Left lung (tissue), 4 donors: ENCODE measurements at regions not wholly inside any gene's neighbourhood (a gene's known extent, or its start where the extent isn't known, plus 50 kb on each side); places are given as distances from the start of the nearest gene placed in this dataset.
A peak's percentile ranks its signal among the peaks of the same experiment; 100 is the strongest.

Experiments
- ATAC-seq: fragments of 200-7000 bp; cut with Tn5 transposase; one replicate; pipeline ENCODE4 v1.9.1; 2020; ENCODE audit warnings: moderate library complexity
- DNase-seq, 4 donors: peaks; one replicate each; pipeline ENCODE4 v3.0.0-alpha.2; 2013 to 2020
- H3K27ac ChIP-seq, 2 donors: fragments of 200-600 bp; sonication (generic) in 1 of 2; one replicate each; pipeline versions ENCODE4 v1.5.0 to v1.8.0; 2020 to 2021
- H3K27me3 ChIP-seq, 2 donors: fragments of 200-600 bp; sonication (generic) in 1 of 2; one replicate each; pipeline versions ENCODE4 v1.5.0 to v1.8.0; 2020 to 2021
- H3K36me3 ChIP-seq, 2 donors: fragments of 200-600 bp; sonication (generic) in 1 of 2; one replicate each; pipeline versions ENCODE4 v1.5.0 to v1.8.0; 2020 to 2021
- H3K4me1 ChIP-seq, 2 donors: fragments of 200-600 bp; one replicate each; pipeline ENCODE4 v1.8.0; 2021
- H3K4me3 ChIP-seq, 2 donors: fragments of 200-600 bp; sonication (generic) in 1 of 2; one replicate each; pipeline versions ENCODE4 v1.5.0 to v1.8.0; 2020 to 2021; ENCODE audit warnings: mild to moderate bottlenecking in 1 of 2
- H3K9me3 ChIP-seq, 2 donors: fragments of 200-600 bp; sonication (generic) in 1 of 2; one replicate each; pipeline versions ENCODE4 v1.5.0 to v1.8.0; 2020 to 2021
- CTCF ChIP-seq, 2 donors: fragments of 200-600 bp; sonication (generic) in 1 of 2; IDR thresholded peaks; one replicate each; pipeline versions ENCODE4 v1.5.0 to v1.8.0; 2021; ENCODE audit warnings: antibody characterized with exemption in 2 of 2
- intact Hi-C, 2 donors: fragments of 100-400 bp; cut with DNase I; formaldehyde crosslinking; loops; one replicate each; pipeline versions ENCODE4 v1.11.2 to v1.14.2; 2022
- donor health status: DM: no; HTN: yes; CAD: no.
- donor health status: DM: no; HTN: no; CAD: no.

- Histone ChIP-seq H3K4me3 (no peak overlapping the region), H3K36me3 (no peaks in the 10 kb centered on the region), H3K27ac (no peak overlapping the region), H3K4me1 (no peaks in the 10 kb centered on the region), H3K27me3 (no peaks in the 10 kb centered on the region), H3K9me3 (no peaks in the 10 kb centered on the region)
- intact Hi-C loops = no loop called here
- DNase-seq (no peak), ATAC-seq (no peak)
- no peak for TF ChIP-seq CTCF (IDR thresholded peaks at IDR 0.05)
Measured at GRCh38 chr11:23509821-23510220, 649.5 kb upstream of the CCDC179 start.

- no peak overlapping the region for H3K4me3 ChIP-seq
- H3K27ac ChIP-seq = no peak overlapping the region
- H3K4me1 ChIP-seq = no peaks in the 10 kb centered on the region
- ATAC-seq (no peak), DNase-seq (no peak)
- no peak for TF ChIP-seq CTCF (IDR thresholded peaks at IDR 0.05)
- no peaks in the 10 kb centered on the region for H3K9me3 ChIP-seq
- intact Hi-C loops = no loop called here
- H3K27me3 ChIP-seq = no peaks in the 10 kb centered on the region
- H3K36me3 ChIP-seq = no peaks in the 10 kb centered on the region
Measured at GRCh38 chr11:23519194-23519593, 658.9 kb upstream of the CCDC179 start.

- H3K9me3 ChIP-seq = no peaks in the 10 kb centered on the region
Measured at GRCh38 chr11:23520226-23520960, 660.1 kb upstream of the CCDC179 start.

GRCh38 chr11:23536907-23537306 is 676.6 kb upstream of the CCDC179 start:
- Histone ChIP-seq H3K4me3 (no peak overlapping the region), H3K27ac (no peak overlapping the region), H3K9me3 (peaks cover 0 to 2% of the 10 kb centered on the region in 2 donors), H3K27me3 (no peaks in the 10 kb centered on the region), H3K4me1 (no peaks in the 10 kb centered on the region), H3K36me3 (no peaks in the 10 kb centered on the region)
- intact Hi-C loops = no loop called here
- DNase-seq (no peak), ATAC-seq (no peak)
- TF ChIP-seq CTCF (IDR thresholded peaks at IDR 0.05) = no peak

More at GRCh38 chr11:23520226-23520960, 660.1 kb upstream of the CCDC179 start:
- intact Hi-C loops = no loop called here
- Histone ChIP-seq H3K36me3 (no peaks in the 10 kb centered on the region), H3K27me3 (no peaks in the 10 kb centered on the region), H3K4me3 (no peak overlapping the region), H3K27ac (no peak overlapping the region), H3K4me1 (no peaks in the 10 kb centered on the region)
- DNase-seq = peak in 1 of 4 donors; percentile 40
- no peak for TF ChIP-seq CTCF (IDR thresholded peaks at IDR 0.05)
- no peak for ATAC-seq

GRCh38 chr11:23539556-23539955 is 679.3 kb upstream of the CCDC179 start:
- H3K4me3 ChIP-seq = no peak overlapping the region
- no peaks in the 10 kb centered on the region for H3K36me3 ChIP-seq
- H3K4me1 ChIP-seq = no peaks in the 10 kb centered on the region
- no peak overlapping the region for H3K27ac ChIP-seq
- ATAC-seq (no peak), DNase-seq (no peak)
- intact Hi-C loops = no loop called here
- peaks cover 0 to 2% of the 10 kb centered on the region in 2 donors for H3K9me3 ChIP-seq
- H3K27me3 ChIP-seq = no peaks in the 10 kb centered on the region
- TF ChIP-seq CTCF (IDR thresholded peaks at IDR 0.05) = no peak
